Activated CD4-positive, CD25-positive, alpha-beta regulatory T cell treated with anti-CD3 and anti-CD28 coated beads, Interleukin-2, amount 50 U/mL, for 72 hours (primary cell): ENCODE measurements at regions not wholly inside any gene's neighbourhood (a gene's known extent, or its start where the extent isn't known, plus 50 kb on each side); places are given as distances from the start of the nearest gene placed in this dataset.

Source experiments
- DNase-seq: peaks from one replicate; pipeline ENCODE4 v3.0.0; 2021

DNA sequence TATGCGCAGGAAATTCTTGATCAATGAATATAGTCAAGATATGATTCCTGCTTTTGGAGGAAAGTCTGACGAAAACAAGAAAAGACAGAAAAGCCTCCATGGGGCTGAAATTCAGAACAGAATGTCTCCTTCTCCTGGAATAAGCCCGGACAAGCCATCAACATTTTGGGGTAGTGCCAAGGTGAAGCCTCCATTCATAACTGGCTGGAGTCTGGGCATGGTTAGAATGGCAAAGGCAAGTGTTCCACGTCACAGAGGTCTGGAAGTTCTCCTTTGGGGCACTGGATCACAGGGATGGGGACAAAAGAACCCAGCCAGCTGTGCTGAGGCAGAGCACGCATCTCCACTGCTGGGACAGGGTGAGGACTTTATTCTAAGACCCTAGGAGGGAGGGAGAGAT, 505.7 kb downstream of the CMPK2 start:
- no peak for DNase-seq

DNA sequence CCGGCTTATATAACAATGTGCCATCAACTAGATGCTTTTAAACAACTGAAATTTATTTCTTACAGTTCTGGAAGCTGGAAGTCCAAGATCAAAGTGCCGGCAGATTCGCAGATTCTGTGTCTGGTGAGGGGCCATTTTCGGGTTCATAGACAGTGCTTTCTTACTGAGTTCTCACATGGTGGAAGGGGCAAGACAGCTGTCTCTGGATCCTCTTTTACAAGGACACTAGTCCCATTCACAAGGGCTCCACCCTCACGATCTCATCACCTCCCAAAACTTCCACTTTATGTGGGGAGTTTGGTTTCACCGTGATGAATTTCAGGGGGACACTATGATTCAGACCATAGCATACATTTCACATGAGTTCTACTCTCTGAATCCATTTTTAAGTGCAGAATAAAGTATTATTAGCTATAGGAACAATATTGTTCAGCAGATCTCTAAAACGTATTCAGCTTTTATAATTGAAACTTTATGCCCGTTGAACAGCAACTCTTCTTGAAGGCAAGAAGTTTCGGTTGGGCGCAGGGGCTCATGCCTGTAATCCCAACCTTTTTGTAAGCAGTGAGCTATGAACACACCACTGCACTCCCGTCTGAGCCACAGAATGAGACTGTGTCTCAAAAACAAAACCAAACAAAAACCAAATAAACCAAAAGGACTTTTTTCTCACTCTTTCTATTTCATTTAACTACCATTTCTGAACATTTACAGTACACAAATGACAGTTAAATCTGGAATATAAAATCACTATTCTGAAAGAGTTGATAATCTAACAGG, 502.8 kb downstream of the CMPK2 start:
- DNase-seq: no peak

DNA sequence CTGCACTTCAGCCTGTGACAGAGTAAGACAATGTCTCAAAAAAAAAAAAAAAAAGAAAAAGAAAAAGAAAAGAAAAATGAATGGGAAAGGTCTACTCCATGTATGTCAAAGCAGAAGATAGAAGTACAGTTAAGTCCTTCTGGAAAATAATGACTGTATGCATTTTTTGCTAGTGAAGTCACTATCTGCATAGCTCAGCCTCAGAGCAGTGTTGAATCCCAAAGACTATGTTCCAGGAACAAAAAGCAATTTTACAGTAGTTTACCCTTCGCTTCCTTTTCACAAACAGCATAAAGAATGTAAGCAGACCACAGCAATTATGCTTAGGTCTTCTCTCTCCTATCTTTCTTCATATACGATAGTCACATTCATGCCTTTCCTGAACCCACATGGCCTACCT, 497.4 kb downstream of the CMPK2 start:
- no peak for DNase-seq

DNA sequence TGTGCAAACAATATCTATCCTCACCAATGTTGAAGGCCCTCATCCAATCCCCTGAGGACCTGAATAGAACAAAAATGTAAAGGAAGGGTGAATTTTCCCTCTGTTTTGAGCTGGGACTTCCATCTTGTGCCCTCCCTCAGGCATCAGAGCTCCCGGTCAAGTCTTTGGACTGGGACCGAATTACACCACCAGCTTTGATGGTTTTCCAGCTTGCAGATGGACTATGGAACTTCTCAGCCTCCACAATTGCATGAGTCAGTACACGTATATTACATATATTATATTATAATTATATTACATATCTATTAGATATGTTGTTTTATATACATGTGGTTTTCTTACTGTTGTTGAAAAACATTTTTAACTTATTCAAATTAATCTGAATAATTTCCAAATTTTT, 496.4 kb downstream of the CMPK2 start:
- DNase-seq: no peak

DNA sequence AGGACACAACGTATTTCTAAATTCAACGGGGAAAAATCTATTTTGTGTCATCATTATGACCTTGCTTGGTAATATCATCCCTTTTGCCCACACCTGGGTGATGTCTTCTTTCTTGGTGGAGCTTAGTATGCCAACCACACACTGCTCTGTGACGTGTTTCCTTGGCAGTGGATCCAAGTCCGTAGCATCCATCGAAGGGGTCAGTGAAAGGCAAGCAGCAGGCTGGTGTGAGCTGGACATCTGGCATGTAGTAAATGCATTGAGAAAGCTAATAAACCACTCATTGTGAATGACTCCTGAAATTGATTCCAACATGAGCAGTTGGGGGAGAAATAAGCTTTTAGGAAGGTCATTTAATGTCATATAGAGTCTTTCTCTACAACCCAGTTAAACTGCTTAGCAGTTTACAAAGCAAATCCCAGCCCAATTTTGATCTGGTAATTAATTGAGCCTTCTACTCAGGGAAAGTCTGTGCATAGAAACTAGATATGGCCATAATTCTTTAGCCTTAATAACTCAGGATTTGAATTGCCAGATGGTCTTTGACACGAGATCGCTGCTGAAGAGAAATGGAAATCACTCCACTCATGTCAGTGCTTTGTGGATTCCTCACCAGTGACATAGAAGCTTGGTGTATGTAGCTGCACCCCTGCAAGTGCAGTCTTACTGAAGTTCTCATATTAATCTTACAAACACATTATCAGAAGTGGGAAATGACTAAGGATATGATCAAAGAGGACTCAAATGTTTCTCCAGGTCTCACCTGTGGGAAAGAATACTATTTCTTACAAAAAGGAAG, 494.8 kb downstream of the CMPK2 start:
- DNase-seq: no peak

DNA sequence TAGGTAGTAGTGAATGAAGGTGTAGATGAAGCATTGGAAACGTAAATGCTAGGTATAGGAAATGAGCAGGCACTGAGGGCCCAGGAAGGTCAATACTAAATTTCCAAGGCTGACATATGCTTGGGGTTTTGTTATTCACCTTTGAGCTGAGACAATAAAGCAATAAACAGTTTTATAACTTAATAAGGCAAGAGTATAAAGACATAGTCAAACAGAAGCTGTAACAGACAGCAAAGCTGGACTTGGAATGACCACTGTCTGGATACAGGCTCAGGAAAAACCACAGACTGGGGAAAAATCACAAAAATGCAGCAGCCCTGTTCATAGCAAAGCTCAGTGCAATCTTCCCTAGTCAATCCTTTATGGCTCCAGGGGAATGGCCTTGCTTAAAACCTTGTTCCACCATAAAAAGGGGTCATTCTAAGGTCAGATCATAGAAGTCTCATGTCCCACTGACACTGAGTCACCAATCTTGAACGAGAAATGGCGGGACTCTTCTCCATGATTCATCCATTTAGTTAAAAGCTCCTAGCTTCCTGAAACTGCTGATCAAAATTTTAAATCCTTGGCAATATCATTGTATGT, 493.3 kb downstream of the CMPK2 start:
- DNase-seq: no peak

DNA sequence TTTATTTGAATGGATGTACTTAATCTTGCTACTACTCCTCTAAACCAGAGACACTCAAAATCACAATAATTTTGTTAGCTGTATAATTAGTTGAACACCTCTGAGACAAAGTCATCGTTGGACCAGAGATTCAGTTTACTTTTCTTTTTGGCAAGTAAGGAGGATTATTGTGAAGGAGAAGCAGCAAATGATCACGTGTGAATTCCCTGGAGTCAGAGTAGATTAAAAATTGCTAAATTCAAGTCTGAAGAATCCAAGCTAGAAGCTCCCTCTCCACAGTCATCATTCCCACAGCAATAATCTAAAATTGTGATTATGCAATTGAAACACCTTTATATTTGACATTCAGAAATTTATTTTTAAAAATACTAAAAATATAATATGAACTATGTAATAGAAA, 484.4 kb downstream of the CMPK2 start:
- DNase-seq: no peak

DNA sequence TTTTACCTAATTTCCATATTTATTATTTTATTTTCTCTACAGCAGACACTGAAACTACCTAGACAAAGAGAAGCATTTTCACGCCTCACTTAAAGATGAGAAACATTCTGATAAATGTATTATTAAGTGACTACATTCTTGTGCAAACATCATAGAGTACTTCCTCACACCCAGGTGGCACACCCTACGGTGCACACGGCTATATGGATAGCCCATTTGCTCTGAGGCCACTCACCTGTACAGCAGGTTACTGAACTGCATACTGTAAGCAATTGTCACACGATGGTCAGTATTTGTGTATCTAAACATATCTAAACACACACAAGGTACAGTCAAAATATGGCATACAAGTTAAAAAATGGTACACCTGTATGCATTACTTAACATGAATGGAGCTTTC, 481.4 kb downstream of the CMPK2 start:
- no peak for DNase-seq

DNA sequence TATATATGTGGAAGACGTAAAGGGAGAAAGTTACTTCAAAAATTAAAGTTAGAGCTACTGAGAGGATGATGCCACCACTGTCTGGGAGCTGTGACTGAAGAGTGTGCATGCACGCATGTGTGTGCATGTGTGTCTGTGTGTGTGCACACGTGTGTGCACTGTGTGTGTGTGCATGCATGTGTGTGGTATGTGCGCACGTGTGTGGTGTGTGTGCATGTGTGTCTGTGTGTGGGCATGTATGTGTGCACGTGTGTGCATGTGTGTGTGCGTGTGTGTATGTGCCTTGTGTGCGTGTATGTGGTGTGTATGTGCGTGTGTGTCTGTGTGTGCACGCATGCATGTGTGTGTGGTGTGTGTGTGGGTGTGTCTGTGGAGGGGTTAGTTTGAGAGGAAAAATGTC, 473.4 kb downstream of the CMPK2 start:
- DNase-seq: no peak

DNA sequence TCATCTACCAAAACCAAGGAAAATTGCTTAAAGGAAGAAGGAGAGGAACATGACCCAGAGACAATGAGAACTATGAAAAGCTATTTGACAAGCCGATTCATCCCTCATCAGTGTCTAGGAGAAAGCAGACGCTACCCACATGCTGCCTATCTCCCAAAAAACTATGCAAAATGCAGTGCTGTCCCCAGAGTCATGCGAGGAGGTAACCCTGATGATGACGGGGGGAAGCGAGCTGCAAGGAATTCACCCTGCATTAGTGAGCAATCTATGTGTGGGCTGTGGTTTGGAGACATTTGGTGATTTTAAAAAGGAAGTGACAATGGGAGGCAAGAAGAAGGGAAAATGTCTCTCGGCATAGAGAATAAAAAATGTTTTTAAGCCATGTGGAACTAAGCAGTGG, 472.7 kb downstream of the CMPK2 start:
- DNase-seq: no peak

DNA sequence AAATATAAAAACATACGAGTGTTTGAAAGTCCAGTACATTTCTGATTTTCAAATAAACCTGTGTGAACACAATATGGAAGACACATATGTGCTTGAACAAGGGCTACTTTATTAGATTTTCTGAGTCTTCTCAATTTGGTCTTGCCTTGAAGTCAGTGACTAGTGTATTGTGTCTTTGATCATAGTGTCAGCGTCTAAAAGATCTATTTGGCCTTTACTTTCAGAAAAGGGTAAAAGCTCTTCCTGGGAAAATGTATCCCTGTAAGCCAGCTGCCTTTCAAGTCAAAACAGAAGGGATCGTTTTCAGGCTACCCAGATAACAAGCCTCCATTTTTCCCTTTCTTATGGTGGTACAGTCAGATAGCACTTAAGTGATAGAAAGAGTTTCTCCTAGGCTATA, 471.9 kb downstream of the CMPK2 start:
- DNase-seq: no peak

DNA sequence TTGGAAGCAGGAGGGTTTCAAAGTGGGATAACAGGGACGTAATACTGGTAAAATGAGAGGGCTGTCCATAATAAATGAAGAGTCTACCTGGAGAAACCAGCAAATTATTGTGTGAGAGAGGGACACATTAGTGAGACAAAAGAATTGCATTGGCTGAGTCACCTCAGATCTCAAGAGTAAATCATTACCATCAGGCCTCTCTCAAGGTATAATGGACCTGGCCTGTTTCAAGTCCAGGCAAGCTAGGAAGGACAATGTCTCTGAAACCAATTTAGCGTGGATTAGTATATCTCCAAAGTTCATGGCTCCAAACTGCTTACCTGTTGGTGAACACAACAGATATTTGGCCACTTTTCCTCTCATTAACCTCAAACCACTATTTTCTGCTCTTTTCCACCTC, 471.4 kb downstream of the CMPK2 start:
- no peak for DNase-seq

DNA sequence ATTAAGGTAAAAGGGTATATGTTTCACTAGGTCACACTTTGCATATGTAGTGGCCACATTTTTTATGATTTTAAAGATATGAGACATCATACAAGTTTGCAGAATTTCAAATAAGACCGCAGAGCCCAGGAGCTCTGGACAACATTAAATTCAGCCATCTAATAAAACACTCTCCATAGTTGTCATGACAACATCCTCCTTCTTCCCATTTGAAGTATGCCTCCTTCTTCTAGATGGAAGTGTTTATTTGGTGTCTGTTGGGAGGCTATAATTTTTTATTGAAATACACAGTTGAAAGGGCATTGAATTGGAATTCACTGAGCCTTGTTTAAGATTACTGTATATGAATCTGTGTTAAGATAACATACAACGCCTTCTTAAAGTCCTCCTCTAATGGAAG, 467.3 kb downstream of the CMPK2 start:
- no peak for DNase-seq

DNA sequence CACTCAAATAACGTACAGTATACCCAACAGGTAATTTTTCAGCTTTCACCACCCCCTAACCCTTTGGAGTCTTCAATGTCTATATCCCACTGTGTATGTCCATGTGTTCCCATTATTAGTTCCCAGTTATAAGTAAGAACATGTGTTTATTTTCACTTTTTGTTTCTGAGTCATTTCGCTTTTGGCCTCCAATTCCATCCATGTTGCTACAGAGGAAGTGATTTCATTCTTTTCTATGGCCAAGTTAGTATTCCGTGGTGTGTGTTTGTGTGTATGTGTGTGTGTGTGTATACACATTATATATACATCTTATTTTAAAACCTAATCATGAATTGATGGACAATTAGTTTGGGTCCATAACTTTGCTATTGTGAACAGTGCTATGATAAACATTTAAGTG, 464.4 kb downstream of the CMPK2 start:
- no peak for DNase-seq

DNA sequence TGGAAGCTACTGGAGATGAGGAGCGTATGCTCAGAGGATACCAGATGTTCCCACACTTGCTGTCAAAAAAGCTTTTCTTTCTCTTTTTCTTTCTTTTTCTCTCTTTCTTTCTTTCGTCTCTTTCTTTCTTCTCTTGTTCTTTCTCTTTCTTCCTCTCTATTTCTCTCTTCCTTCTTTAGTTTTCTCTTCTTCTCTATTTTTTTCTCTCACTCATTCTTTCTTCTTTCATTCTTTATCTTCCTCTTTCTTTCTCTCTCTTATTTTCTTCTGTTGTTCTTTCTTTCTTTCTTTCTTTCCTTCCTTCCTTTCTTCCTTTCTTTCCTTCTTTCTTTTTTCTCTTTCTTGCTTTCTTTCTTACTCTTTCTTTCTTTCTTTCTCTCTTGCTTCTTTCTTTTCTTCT, 457.6 kb downstream of the CMPK2 start:
- no peak for DNase-seq

DNA sequence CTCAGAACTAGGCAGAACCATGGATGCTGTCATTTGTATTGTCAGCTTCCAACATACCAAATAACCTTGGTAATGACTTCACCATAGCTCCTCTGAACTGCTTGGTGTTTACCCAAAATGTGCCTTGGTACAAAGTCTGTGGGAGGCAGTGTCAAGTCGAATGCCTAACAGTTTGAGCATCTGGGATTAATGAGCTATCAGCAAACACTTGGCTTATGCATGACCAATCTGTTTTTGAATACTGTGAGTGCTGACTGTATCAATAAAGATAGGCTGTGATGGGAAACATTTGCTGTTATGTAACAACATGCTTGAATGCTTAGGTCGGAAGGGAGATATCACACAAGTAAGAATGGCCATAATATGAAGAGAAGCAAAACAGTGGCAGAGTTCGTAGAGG, 455.4 kb downstream of the CMPK2 start:
- DNase-seq: no peak

DNA sequence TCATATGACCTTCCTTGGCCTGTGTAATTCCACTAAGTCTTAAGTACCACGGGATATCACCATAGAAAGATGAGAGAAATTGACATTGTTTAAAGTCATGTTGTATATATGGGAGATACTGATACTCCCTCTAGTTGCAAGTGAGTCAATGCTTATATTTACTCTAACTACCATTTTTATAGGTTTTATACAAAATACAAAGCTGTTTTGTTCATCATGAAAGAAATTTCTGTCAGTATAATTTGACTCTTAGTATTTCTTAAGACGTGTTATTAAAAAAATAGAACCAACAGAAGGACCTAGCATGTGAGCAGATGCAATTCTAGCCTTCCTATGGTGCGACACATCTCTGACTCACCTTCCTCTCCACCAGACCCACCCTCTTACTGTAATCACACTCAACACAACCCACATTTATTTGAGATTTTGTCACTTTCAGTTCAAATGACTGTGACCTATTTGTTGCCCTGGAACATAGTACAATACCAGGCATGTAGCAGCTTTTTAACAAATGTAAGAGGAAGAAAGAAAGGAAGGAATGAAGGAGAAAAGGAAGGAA, 453.1 kb downstream of the CMPK2 start:
- no peak for DNase-seq

DNA sequence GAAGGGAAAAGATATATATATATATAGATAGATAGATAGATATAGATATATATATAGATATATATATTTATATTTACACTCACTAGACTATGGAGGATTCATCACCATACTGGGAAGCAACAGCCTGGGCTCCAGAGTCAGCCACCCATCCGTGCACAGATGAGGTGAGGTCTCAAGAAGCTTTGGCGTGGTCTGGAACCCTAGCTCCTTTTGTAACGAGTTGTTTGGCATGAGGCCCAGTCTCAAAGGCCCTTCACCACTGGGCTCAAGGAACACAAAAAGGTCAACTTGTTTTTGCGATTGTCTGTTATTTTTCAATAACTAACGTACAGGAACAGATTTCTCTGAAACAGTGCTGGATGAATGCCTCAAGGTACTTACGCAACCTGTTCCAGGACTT, 448.7 kb downstream of the CMPK2 start:
- no peak for DNase-seq

DNA sequence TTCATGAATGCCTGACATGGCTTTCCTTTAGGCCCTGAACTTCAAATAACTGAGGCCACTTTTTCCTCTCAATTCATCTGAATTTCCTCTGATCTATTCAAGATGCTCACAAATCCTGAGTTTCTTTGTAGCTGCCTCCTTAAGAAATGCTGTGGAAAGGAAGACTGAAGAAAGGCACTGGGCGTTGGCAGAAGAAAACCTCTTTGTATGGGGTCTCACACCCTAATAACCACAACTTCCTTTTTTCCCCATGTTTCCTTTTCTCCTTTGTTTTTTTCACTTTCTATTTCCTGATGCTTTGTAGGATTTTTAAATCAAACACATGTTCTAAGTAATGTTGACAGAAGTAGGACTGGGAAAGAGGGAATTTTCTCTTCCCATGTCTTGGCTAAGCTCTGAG, 447.4 kb downstream of the CMPK2 start:
- no peak for DNase-seq

DNA sequence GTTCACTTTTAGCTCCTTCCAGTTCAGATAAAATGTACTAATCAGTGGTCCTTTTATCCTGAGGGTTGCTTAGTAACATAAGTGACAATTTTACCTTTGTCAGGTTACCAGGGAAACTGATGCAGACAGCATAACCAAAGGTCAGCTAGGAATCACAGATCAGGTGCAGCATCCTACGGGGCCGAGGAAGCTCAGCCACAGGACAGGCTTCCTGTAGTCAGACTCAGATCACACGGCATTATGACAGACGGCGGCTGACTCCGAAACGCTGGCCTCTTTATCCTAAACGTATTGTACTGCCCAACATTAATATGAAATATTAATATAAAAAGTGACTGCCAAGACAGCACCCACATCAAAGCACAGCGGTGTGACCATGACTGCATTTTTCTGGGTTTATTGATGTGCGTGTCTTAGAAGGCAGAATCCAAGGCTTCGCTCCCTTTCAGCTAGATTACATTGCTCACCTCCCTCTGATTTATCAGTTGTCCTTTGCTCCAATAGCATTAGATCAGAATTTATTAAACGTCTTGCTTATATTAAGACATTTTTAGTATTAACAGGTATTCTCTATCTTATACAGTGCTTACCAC, 444.5 kb downstream of the CMPK2 start:
- DNase-seq: no peak

DNA sequence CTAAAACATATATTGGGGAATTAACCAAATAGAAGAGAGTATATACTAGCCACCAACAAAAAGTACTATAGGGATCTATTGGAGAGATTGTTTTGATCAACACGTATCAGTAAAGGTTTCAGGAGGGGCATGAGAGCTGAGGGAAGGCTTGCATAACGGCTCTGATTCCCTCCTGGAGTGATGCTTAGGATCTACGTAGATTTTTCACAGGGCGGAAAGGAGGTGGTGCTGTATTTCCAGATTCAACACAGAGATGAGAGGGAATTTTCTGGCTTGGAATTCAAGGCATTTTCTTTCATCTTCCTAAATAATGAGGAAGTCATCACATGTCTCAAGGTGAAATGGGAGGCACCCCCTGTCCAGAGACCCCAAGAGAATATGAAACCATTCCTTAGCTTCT, 443.8 kb downstream of the CMPK2 start:
- DNase-seq: no peak

DNA sequence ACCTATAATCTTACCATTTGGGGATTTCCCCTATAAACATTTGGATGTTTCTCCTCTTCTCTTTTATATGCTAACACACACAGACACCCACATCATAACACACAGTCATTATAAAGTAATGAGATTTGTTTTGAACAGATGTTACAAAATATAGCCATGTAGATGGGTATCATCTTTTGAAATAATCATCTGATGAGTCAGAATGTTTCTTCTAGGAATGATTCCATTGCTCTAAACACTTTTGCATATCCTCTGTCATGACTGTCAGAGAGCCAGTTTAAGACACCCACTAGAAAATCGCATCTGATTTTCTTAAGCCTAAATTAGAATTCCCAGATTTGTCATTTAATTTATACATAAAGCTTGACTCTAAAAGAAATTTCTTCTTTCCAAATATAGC, 442.6 kb downstream of the CMPK2 start:
- DNase-seq: no peak

DNA sequence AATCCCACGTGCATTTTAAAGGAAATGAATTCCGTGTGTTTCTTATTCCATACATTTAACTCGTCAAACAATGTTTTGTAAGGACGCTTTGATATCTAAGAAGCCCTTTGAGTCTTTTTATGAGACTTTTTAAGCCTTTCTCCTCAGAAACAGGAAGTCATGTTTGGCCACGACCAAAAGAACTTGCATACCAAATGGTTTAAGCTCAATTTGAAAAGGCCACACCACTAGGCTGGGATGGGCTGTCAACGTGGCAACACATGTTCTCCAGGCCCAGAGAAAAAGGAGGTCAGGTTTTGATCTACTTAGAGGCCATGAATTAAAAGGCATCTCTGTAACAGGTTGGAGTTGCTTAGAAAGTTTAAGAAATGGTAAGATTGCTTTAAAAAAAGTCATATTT, 441.8 kb downstream of the CMPK2 start:
- DNase-seq: no peak

DNA sequence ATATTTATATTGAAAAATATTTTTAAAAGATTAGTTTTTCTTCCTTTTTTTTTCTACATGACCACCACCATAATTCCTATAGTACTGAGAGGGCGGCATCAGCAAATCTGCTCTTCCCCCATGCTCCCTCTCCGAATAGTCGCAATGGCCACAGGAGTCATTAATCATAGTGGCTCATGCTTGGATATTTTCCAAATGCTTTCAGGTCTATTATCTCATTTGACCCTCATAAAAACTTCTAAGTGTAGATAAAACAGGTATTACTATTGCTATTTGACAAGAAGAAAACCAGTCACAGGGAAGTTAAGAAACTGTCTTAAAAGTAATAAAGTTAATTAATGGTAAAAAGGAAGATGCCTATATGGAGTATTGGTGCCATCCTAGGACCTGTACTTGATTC, 440.7 kb downstream of the CMPK2 start:
- DNase-seq: no peak
